HS-27A (cell line): ENCODE measurements at regions not wholly inside any gene's neighbourhood (a gene's known extent, or its start where the extent isn't known, plus 50 kb on each side); places are given as distances from the start of the nearest gene placed in this dataset.
A peak's percentile ranks its signal among the peaks of the same experiment; 100 is the strongest.

Experiments
- DNase-seq: peaks from one replicate; pipeline ENCODE4 v3.0.0-alpha.2; 2012; ENCODE audit warnings: low read depth, missing footprints

- no peak for DNase-seq
Measured at GRCh38 chr18:67969458-67969857, 452.9 kb upstream of the DSEL start.

GRCh38 chr18:67966224-67966623, 449.7 kb upstream of the DSEL start:
- DNase-seq, result no peak

GRCh38 chr18:67964462-67964861, 447.9 kb upstream of the DSEL start:
- DNase-seq, result no peak

GRCh38 chr18:67961701-67962440, 445.4 kb upstream of the DSEL start:
- DNase-seq, result no peak

GRCh38 chr18:67957684-67958083, 441.2 kb upstream of the DSEL start:
- no peak for DNase-seq

GRCh38 chr18:67954594-67954993, 438.1 kb upstream of the DSEL start:
- DNase-seq, result no peak

- no peak for DNase-seq
Measured at GRCh38 chr18:67951137-67951536, 434.6 kb upstream of the DSEL start.

GRCh38 chr18:67938660-67939059, 422.1 kb upstream of the DSEL start:
- DNase-seq, result no peak

- no peak for DNase-seq
Measured at GRCh38 chr18:67935638-67936037, 419.1 kb upstream of the DSEL start.

- DNase-seq, result no peak
Measured at GRCh38 chr18:67933271-67933670, 416.8 kb upstream of the DSEL start.

- no peak for DNase-seq
Measured at GRCh38 chr18:67932271-67932670, 415.8 kb upstream of the DSEL start.

- DNase-seq, result peak; percentile 9
Measured at GRCh38 chr18:67926929-67927864, 410.7 kb upstream of the DSEL start.

GRCh38 chr18:67924656-67925055, 408.1 kb upstream of the DSEL start:
- no peak for DNase-seq

- DNase-seq, result no peak
Measured at GRCh38 chr18:67919316-67919715, 402.8 kb upstream of the DSEL start.

- DNase-seq, result no peak
Measured at GRCh38 chr18:67916097-67916496, 399.6 kb upstream of the DSEL start.

- no peak for DNase-seq
Measured at GRCh38 chr18:67913040-67913439, 396.5 kb upstream of the DSEL start.

- DNase-seq, result no peak
Measured at GRCh38 chr18:67901573-67901972, 385.1 kb upstream of the DSEL start.

- no peak for DNase-seq
Measured at GRCh38 chr18:67896451-67896850, 379.9 kb upstream of the DSEL start.

GRCh38 chr18:67893916-67894315, 377.4 kb upstream of the DSEL start:
- DNase-seq, result no peak

- no peak for DNase-seq
Measured at GRCh38 chr18:67876871-67877270, 360.4 kb upstream of the DSEL start.

- no peak for DNase-seq
Measured at GRCh38 chr18:67875944-67876343, 359.4 kb upstream of the DSEL start.

- no peak for DNase-seq
Measured at GRCh38 chr18:67875060-67875459, 358.5 kb upstream of the DSEL start.

- DNase-seq, result no peak
Measured at GRCh38 chr18:67865400-67865799, 348.9 kb upstream of the DSEL start.
